ENCODE measurements at regions not wholly inside any gene's neighbourhood (a gene's known extent, or its start where the extent isn't known, plus 50 kb on each side); places are given as distances from the start of the nearest gene placed in this dataset.

- TF ChIP-seq GATA3 (IDR thresholded peaks at IDR 0.05; ENCODE audit: low read depth, low read length): no peak
- TF ChIP-seq GATA2 (IDR thresholded peaks at IDR 0.05; ENCODE audit: low read depth, low read length): no peak
These were observed 1358.4 kb downstream of the EFNA5 start for GRCh38 chr5:106312360-106312759.
